Caco-2 (cell line): ENCODE measurements at regions not wholly inside any gene's neighbourhood (a gene's known extent, or its start where the extent isn't known, plus 50 kb on each side); places are given as distances from the start of the nearest gene placed in this dataset.

Source experiments
- BruUV-seq: library from RNA; stranded (reverse); fragments of 400-500 nt; replicated peaks from 2 replicates; lab custom pipeline; 2021; lab: Mats Ljungman, UMichigan
- CTCF ChIA-PET: fragments of 300-600 bp; sonication (Branson Sonifier 250); formaldehyde crosslinking; loops from one replicate; lab custom pipeline; 2022; ENCODE audit warnings: antibody characterized with exemption; lab: Charles Lee
- POLR2A ChIA-PET: fragments of 300-600 bp; sonication (Branson Sonifier 250); formaldehyde crosslinking; loops from one replicate; lab custom pipeline; 2022; ENCODE audit warnings: antibody characterized with exemption; lab: Charles Lee
- DNase-seq, 2 experiments: peaks; one replicate each; pipeline versions ENCODE4 v3.0.0 to v3.0.0-alpha.2; 2020 to 2022
- H3K27me3 ChIP-seq: replicated peaks from 2 replicates; pipeline ENCODE4 v1.6.0; 2011; ENCODE audit warnings: low read length; ENCODE audit not compliant: control insufficient read depth, insufficient read depth
- H3K36me3 ChIP-seq: 2 replicates; pipeline ENCODE4 v1.5.1; 2011; ENCODE audit warnings: low read length; ENCODE audit not compliant: control insufficient read depth, insufficient read depth
- H3K4me1 ChIP-seq: fragments of 250-450 bp; sonication (Bioruptor Pico); 2 replicates; pipeline ENCODE4 v1.5.1; 2020; ENCODE audit warnings: mild to moderate bottlenecking
- H3K4me3 ChIP-seq: 2 replicates; pipeline ENCODE4 v1.5.1; 2011; ENCODE audit warnings: low read depth, mild to moderate bottlenecking, control low read depth, low read length
- H3K9me3 ChIP-seq: fragments of 250-450 bp; sonication (Bioruptor Pico); 2 replicates; pipeline ENCODE4 v1.5.1; 2020; ENCODE audit warnings: mild to moderate bottlenecking, moderate library complexity
- H3K27ac Mint-ChIP-seq: one replicate; pipeline ENCODE4 v1.8.0; 2022; ENCODE audit warnings: mixed read lengths; ENCODE audit not compliant: unreplicated experiment
- H3K27me3 Mint-ChIP-seq: one replicate; pipeline ENCODE4 v1.8.0; 2022; ENCODE audit warnings: mixed read lengths; ENCODE audit not compliant: insufficient read depth, unreplicated experiment
- H3K36me3 Mint-ChIP-seq: one replicate; pipeline ENCODE4 v1.8.0; 2022; ENCODE audit warnings: mild to moderate bottlenecking, mixed read lengths; ENCODE audit not compliant: insufficient read depth, unreplicated experiment
- H3K4me1 Mint-ChIP-seq: one replicate; pipeline ENCODE4 v1.8.0; 2022; ENCODE audit warnings: low read depth, mixed read lengths; ENCODE audit not compliant: unreplicated experiment
- H3K4me3 Mint-ChIP-seq: one replicate; pipeline ENCODE4 v1.8.0; 2022; ENCODE audit warnings: mild to moderate bottlenecking, moderate library complexity, mixed read lengths; ENCODE audit not compliant: unreplicated experiment
- H3K9me3 Mint-ChIP-seq: one replicate; pipeline ENCODE4 v1.8.0; 2022; ENCODE audit warnings: mixed read lengths; ENCODE audit not compliant: unreplicated experiment
- CTCF ChIP-seq, 2 experiments: fragments of 200-600 bp in 1 of 2; IDR thresholded peaks; 1 replicate in 1 of 2; 2 replicates in 1 of 2; pipeline versions ENCODE4 v1.5.1 to v1.8.0; 2011 to 2022; ENCODE audit warnings: antibody characterized with exemption in 1 of 2, control low read depth in 1 of 2, inconsistent platforms in 1 of 2, low read depth in 1 of 2, low read length in 1 of 2, mild to moderate bottlenecking in 1 of 2, moderate library complexity in 1 of 2; ENCODE audit not compliant: insufficient read depth in 1 of 2, severe bottlenecking in 1 of 2, unreplicated experiment in 1 of 2
- intact Hi-C: fragments of 100-400 bp; cut with micrococcal nuclease; formaldehyde crosslinking; loops from one replicate; pipeline ENCODE4 v1.10.0; 2022; ENCODE audit not compliant: unreplicated experiment

- Histone ChIP-seq H3K4me3 (no peak overlapping the region), H3K27me3 (no peaks in the 10 kb centered on the region), H3K9me3 (no peaks in the 10 kb centered on the region; the same call in 1 of the 2 replicates), H3K4me1 (no peaks in the 10 kb centered on the region), H3K36me3 (no peaks in the 10 kb centered on the region)
- Mint-ChIP-seq H3K4me1 (peaks cover 5% of the 10 kb centered on the region), H3K4me3 (no peak overlapping the region), H3K9me3 (peaks cover 10% of the 10 kb centered on the region), H3K27ac (no peak overlapping the region), H3K36me3 (no peaks in the 10 kb centered on the region), H3K27me3 (peaks cover 2% of the 10 kb centered on the region)
- no peak for DNase-seq
- ChIA-PET CTCF (interaction anchor here (0.6 kb wide), 1 partner anchor 130 kb away, joined by 8 read pairs; no protein-coding TSS in a partner anchor), POLR2A (no interaction called here)
- no peak for TF ChIP-seq CTCF (IDR thresholded peaks at IDR 0.05; ENCODE audit: insufficient read depth in 1 of 2, low read depth in 1 of 2, low read length in 1 of 2, severe bottlenecking in 1 of 2, unreplicated experiment in 1 of 2)
- intact Hi-C loops, result no loop called here
- BruUV-seq, result no TSS peak
Measured at GRCh38 chr6:19269341-19269898, 567.8 kb upstream of the ID4 start.

GRCh38 chr6:19270616-19271015 lies 566.6 kb upstream of the ID4 start:
- CTCF ChIA-PET, result no interaction called here
- DNase-seq, result no peak
- Mint-ChIP-seq H3K27me3 (peaks cover 2% of the 10 kb centered on the region), H3K4me3 (no peak overlapping the region), H3K4me1 (peaks cover 5% of the 10 kb centered on the region), H3K36me3 (no peaks in the 10 kb centered on the region), H3K27ac (no peak overlapping the region), H3K9me3 (peaks cover 10% of the 10 kb centered on the region)
- TF ChIP-seq CTCF (IDR thresholded peaks at IDR 0.05; ENCODE audit: insufficient read depth in 1 of 2, low read depth in 1 of 2, low read length in 1 of 2, severe bottlenecking in 1 of 2, unreplicated experiment in 1 of 2), result no peak
- POLR2A ChIA-PET, result no interaction called here
- Histone ChIP-seq H3K4me3 (no peak overlapping the region), H3K4me1 (no peaks in the 10 kb centered on the region), H3K36me3 (no peaks in the 10 kb centered on the region), H3K27me3 (no peaks in the 10 kb centered on the region), H3K9me3 (no peaks in the 10 kb centered on the region; the same call in 1 of the 2 replicates)
- no TSS peak for BruUV-seq
- intact Hi-C loops, result no loop called here

GRCh38 chr6:19279273-19279684 lies 557.9 kb upstream of the ID4 start:
- intact Hi-C loops, result no loop called here
- H3K27me3 ChIP-seq, result no peaks in the 10 kb centered on the region
- Mint-ChIP-seq H3K4me1 (no peaks in the 10 kb centered on the region), H3K27ac (no peak overlapping the region), H3K36me3 (no peaks in the 10 kb centered on the region), H3K27me3 (peaks cover 5% of the 10 kb centered on the region), H3K4me3 (no peak overlapping the region), H3K9me3 (peaks cover 11% of the 10 kb centered on the region)
- no peak overlapping the region for H3K4me3 ChIP-seq
- POLR2A ChIA-PET, result no interaction called here
- DNase-seq, result no peak
- H3K9me3 ChIP-seq, result no peaks in the 10 kb centered on the region
- no peak for TF ChIP-seq CTCF (IDR thresholded peaks at IDR 0.05; ENCODE audit: insufficient read depth in 1 of 2, low read depth in 1 of 2, low read length in 1 of 2, severe bottlenecking in 1 of 2, unreplicated experiment in 1 of 2)
- H3K36me3 ChIP-seq, result no peaks in the 10 kb centered on the region
- no TSS peak for BruUV-seq
- CTCF ChIA-PET, result no interaction called here
- H3K4me1 ChIP-seq, result no peaks in the 10 kb centered on the region
